ENCODE measurements at regions not wholly inside any gene's neighbourhood (a gene's known extent, or its start where the extent isn't known, plus 50 kb on each side); places are given as distances from the start of the nearest gene placed in this dataset.

GRCh38 chr4:27316176-27316575 is 455.5 kb downstream of the STIM2 start:
- FAIRE-seq = no peak
- TF ChIP-seq ZC3H11A (IDR thresholded peaks at IDR 0.05) (no peak), ZSCAN20 (CRISPR knock-in tag; IDR thresholded peaks at IDR 0.05) (no peak), FOSB (CRISPR knock-in tag; IDR thresholded peaks at IDR 0.05) (no peak), KDM1A (IDR thresholded peaks at IDR 0.05; ENCODE audit: low read depth) (no peak), HES2 (IDR thresholded peaks at IDR 0.05) (no peak), ATOH8 (CRISPR knock-in tag; IDR thresholded peaks at IDR 0.05; ENCODE audit: low read depth) (no peak), MAX (IDR thresholded peaks at IDR 0.05) (no peak), ZNF302 (CRISPR knock-in tag; IDR thresholded peaks at IDR 0.05) (no peak), HOXB13 (CRISPR knock-in tag; IDR thresholded peaks at IDR 0.05; ENCODE audit: low read depth) (no peak)

GRCh38 chr4:27318740-27319139 is 458.1 kb downstream of the STIM2 start:
- no peak overlapping the region for H3K4me2 ChIP-seq
- H3K27ac ChIP-seq = no peak overlapping the region
- ATAC-seq (peak in 1 of 2 experiments; percentile 65; a peak in 2 of 6 replicates), FAIRE-seq (no peak), DNase-seq (ENCODE audit: low read depth in 1 of 2, low spot score in 1 of 2) (peak; percentile 4 to 15)
- no peaks in the 10 kb centered on the region for H3K9me3 ChIP-seq
- CTCF ChIA-PET = no interaction called here
- 8% methylated on average over 6 of the region's 6 CpGs for WGBS (ENCODE audit: missing lambda C conversion rate)
- TF ChIP-seq RAD21 (conservative IDR thresholded peaks at IDR 0.05 in 1 of 2, IDR thresholded peaks at IDR 0.05 in 1 of 2) (peak in 1 of 2 experiments; percentile 41; a peak in 2 of 5 replicates), FOSB (CRISPR knock-in tag; IDR thresholded peaks at IDR 0.05) (no peak), CTCF (IDR thresholded peaks at IDR 0.05) (peak; percentile 14; the same call in 1 of the 3 replicates)
- H3K4me1 ChIP-seq = no peaks in the 10 kb centered on the region
- POLR2A ChIA-PET = no interaction called here
- no peak overlapping the region for H3K4me3 ChIP-seq

More at GRCh38 chr4:27316176-27316575, 455.5 kb downstream of the STIM2 start:
- DNase-seq (ENCODE audit: low read depth in 1 of 2, low spot score in 1 of 2) (no peak), ATAC-seq (no peak)
- CTCF ChIA-PET = no interaction called here
- H3K4me2 ChIP-seq = no peak overlapping the region
- no peaks in the 10 kb centered on the region for H3K9me3 ChIP-seq
- 6% methylated on average over 4 of the region's 4 CpGs for whole genome bisulfite sequencing (ENCODE audit: missing lambda C conversion rate)
- POLR2A ChIA-PET = no interaction called here
- H3K4me1 ChIP-seq = no peaks in the 10 kb centered on the region
- H3K27ac ChIP-seq = no peak overlapping the region
- no peak overlapping the region for H3K4me3 ChIP-seq

- FAIRE-seq (no peak), ATAC-seq (no peak), DNase-seq (ENCODE audit: low read depth in 1 of 2, low spot score in 1 of 2) (no peak)
- Histone ChIP-seq H3K27ac (no peak overlapping the region), H3K4me3 (no peak overlapping the region), H3K4me2 (no peak overlapping the region), H3K9me3 (no peaks in the 10 kb centered on the region), H3K4me1 (no peaks in the 10 kb centered on the region)
- no peak for TF ChIP-seq CTCF (IDR thresholded peaks at IDR 0.05)
- no peak for TF ChIP-seq E2F6 (IDR thresholded peaks at IDR 0.05; ENCODE audit: borderline replicate concordance, low read depth)
- no peak for TF ChIP-seq HES2 (IDR thresholded peaks at IDR 0.05)
- TF ChIP-seq PBX3 (IDR thresholded peaks at IDR 0.05) = no peak
- 6% methylated on average over 6 of the region's 6 CpGs for WGBS (ENCODE audit: missing lambda C conversion rate)
- ChIA-PET POLR2A (no interaction called here), CTCF (no interaction called here)
These were observed 466.4 kb downstream of the STIM2 start for GRCh38 chr4:27326991-27327390.
